Esophagus muscularis mucosa (tissue), 4 donors: ENCODE measurements at regions not wholly inside any gene's neighbourhood (a gene's known extent, or its start where the extent isn't known, plus 50 kb on each side); places are given as distances from the start of the nearest gene placed in this dataset.

Source experiments
- EP300 ChIP-seq: sonication (generic); formaldehyde crosslinking; IDR thresholded peaks from one replicate; pipeline ENCODE4 v1.6.1; 2017; ENCODE audit warnings: antibody characterized with exemption
- POLR2A ChIP-seq: fragments of 450-650 bp; IDR thresholded peaks from one replicate; pipeline ENCODE4 v1.6.1; 2017; ENCODE audit warnings: antibody characterized with exemption, moderate library complexity, mild to moderate bottlenecking, low read depth
- POLR2AphosphoS5 ChIP-seq, 2 donors: sonication (generic); formaldehyde crosslinking; IDR thresholded peaks; one replicate each; pipeline ENCODE4 v1.6.1; 2017; ENCODE audit warnings: antibody characterized with exemption in 2 of 2
- TF ChIP-seq, protein P1 (sequence below), 3 experiments: fragments of 200-600 bp in 2 of 3; fragments of 450-650 bp in 1 of 3; sonication (generic) in 2 of 3; IDR thresholded peaks; one replicate each; pipeline ENCODE4 v1.5.1; 2017 to 2019; ENCODE audit warnings: antibody characterized with exemption in 3 of 3, mild to moderate bottlenecking in 2 of 3, moderate library complexity in 1 of 3

DNA sequence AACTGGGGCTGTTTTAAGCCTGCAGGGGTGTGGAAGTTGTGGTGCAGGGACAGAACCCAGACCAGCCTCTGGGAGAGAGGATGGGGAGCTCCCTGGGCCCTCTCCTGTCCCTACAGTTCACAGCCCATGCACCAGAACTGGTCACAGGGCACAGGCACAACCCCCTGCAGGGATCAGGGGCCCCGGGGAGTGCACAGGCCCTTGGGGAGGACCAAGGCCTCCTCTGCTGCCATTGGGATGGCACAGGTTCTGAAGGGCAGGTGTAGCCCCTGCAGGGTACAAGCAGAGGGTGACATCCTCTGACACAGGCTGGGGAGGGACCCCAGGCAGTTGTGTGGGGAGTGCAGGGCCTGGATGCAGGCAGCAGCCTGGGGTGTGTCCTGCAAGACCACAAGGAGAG lies 66.4 kb upstream of the SFSWAP start:
- TF ChIP-seq, protein P1, sequence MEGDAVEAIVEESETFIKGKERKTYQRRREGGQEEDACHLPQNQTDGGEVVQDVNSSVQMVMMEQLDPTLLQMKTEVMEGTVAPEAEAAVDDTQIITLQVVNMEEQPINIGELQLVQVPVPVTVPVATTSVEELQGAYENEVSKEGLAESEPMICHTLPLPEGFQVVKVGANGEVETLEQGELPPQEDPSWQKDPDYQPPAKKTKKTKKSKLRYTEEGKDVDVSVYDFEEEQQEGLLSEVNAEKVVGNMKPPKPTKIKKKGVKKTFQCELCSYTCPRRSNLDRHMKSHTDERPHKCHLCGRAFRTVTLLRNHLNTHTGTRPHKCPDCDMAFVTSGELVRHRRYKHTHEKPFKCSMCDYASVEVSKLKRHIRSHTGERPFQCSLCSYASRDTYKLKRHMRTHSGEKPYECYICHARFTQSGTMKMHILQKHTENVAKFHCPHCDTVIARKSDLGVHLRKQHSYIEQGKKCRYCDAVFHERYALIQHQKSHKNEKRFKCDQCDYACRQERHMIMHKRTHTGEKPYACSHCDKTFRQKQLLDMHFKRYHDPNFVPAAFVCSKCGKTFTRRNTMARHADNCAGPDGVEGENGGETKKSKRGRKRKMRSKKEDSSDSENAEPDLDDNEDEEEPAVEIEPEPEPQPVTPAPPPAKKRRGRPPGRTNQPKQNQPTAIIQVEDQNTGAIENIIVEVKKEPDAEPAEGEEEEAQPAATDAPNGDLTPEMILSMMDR (IDR thresholded peaks at IDR 0.05), result no peak
- TF ChIP-seq EP300, result no peak
- no peak for TF ChIP-seq POLR2A
- no peak for TF ChIP-seq POLR2AphosphoS5 (IDR thresholded peaks at IDR 0.05)
